Small intestine (tissue), 7 donors: ENCODE measurements at regions not wholly inside any gene's neighbourhood (a gene's known extent, or its start where the extent isn't known, plus 50 kb on each side); places are given as distances from the start of the nearest gene placed in this dataset.
A peak's percentile ranks its signal among the peaks of the same experiment; 100 is the strongest.

Experiments
- DNase-seq, 2 donors: peaks; one replicate each; pipeline versions ENCODE4 v3.0.0 to v3.0.0-alpha.2; 2013
- FAIRE-seq: peaks from 2 replicates; lab custom pipeline; 2012; peaks lifted over from hg19 to GRCh38; lab: Jason Lieb, UNC
- H3K27ac ChIP-seq, 3 donors: one replicate each; pipeline ENCODE4 v1.5.1; 2013; ENCODE audit warnings: low read length in 2 of 3, mild to moderate bottlenecking in 2 of 3, control low read depth in 1 of 3, inconsistent platforms in 1 of 3, low read depth in 1 of 3, moderate library complexity in 1 of 3
- H3K27me3 ChIP-seq, 3 donors: one replicate each; pipeline ENCODE4 v1.6.1; 2013; ENCODE audit warnings: low read length in 3 of 3, inconsistent platforms in 1 of 3; ENCODE audit not compliant: control insufficient read depth in 3 of 3, insufficient read depth in 3 of 3
- H3K36me3 ChIP-seq, 3 donors: one replicate each; pipeline ENCODE4 v1.6.1; 2013; ENCODE audit warnings: low read length in 3 of 3, inconsistent platforms in 1 of 3, low read depth in 1 of 3, mild to moderate bottlenecking in 1 of 3, moderate library complexity in 1 of 3; ENCODE audit not compliant: control insufficient read depth in 3 of 3, insufficient read depth in 2 of 3
- H3K4me1 ChIP-seq, 3 donors: one replicate each; pipeline ENCODE4 v1.6.1; 2013; ENCODE audit warnings: low read length in 2 of 3, inconsistent platforms in 1 of 3, low read depth in 1 of 3, mild to moderate bottlenecking in 1 of 3, moderate library complexity in 1 of 3; ENCODE audit not compliant: control insufficient read depth in 3 of 3, insufficient read depth in 2 of 3
- H3K4me3 ChIP-seq, 3 donors: one replicate each; pipeline ENCODE4 v1.5.1; 2013; ENCODE audit warnings: low read length in 3 of 3, control low read depth in 1 of 3, inconsistent platforms in 1 of 3, low read depth in 1 of 3, mild to moderate bottlenecking in 1 of 3, moderate library complexity in 1 of 3
- H3K9me3 ChIP-seq, 2 donors: one replicate each; pipeline ENCODE4 v1.6.1; 2013; ENCODE audit warnings: low read depth in 1 of 2, low read length in 1 of 2; ENCODE audit not compliant: control insufficient read depth in 2 of 2, insufficient read depth in 1 of 2
- WGBS, 3 donors: extraction: QIAGEN DNeasy Blood & Tissue Kit; methylation state at CpG; one replicate each; pipeline ENCODE4 v1.1.7; 2013; 5-methylcytosine and 5-hydroxymethylcytosine counted together
- donor health status: healthy with polysubstance abuse.
- donor health status: control.
- donor health status: control.
- donor health status: Bipolar disorder and iron deficiency.
- donor health status: healthy.

DNA sequence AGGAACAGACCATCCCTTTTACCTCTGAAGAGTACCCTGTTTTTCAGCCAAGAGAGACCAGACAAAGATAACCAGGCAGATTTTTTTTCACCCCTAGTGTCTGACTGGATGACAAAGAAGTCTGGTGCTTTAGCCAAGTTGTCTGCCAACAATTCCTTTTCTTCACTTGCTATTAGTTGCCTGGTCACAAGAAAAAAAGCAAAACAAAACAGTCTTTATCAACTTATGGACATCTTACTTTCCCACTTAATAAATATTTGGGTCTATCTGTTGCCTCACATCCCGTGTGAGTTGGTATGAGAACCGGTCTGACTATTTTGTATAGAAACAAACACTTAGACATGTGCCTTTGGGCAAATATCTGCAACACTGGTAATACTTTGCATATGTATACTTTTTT, 662.9 kb downstream of the PLPP3 start:
- Histone ChIP-seq H3K27me3 (no peaks in the 10 kb centered on the region), H3K4me1 (no peaks in the 10 kb centered on the region), H3K36me3 (no peaks in the 10 kb centered on the region), H3K4me3 (no peak overlapping the region), H3K9me3 (peaks cover 1 to 8% of the 10 kb centered on the region in 2 donors), H3K27ac (no peak overlapping the region)
- FAIRE-seq: no peak
- 57 to 69% (median 67%) methylated on average over 2 of the region's 2 CpGs for WGBS, 3 donors
- DNase-seq: no peak

DNA sequence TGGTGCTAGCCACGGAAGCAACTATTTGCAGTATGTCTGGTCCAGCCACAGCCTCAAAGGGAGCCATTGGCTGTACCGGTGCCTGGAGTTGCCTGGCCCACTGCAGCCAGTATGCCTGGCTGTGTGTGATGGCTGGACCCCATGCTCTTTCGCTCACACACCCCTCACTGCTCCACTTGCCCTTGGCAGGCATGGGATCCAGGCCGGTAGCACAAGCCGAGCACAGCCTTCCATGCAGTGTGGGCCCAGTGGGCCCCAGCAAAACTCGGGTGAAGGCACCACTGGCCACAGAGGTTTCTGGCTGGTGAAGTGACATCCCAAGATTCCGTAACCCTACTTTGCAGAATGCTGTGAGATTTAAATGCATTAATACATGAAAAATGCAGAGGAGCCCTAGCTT, 665.8 kb downstream of the PLPP3 start:
- 89 to 93% (median 93%) methylated on average over 7 of the region's 7 CpGs for WGBS, 3 donors
- H3K27ac ChIP-seq: no peak overlapping the region
- peaks cover 0 to 8% of the 10 kb centered on the region in 2 donors for H3K9me3 ChIP-seq
- no peak for DNase-seq
- H3K36me3 ChIP-seq: no peaks in the 10 kb centered on the region
- FAIRE-seq: no peak
- no peaks in the 10 kb centered on the region for H3K27me3 ChIP-seq
- peaks cover 0 to 2% (median 0%) of the 10 kb centered on the region in 3 donors for H3K4me1 ChIP-seq
- H3K4me3 ChIP-seq: no peak overlapping the region

DNA sequence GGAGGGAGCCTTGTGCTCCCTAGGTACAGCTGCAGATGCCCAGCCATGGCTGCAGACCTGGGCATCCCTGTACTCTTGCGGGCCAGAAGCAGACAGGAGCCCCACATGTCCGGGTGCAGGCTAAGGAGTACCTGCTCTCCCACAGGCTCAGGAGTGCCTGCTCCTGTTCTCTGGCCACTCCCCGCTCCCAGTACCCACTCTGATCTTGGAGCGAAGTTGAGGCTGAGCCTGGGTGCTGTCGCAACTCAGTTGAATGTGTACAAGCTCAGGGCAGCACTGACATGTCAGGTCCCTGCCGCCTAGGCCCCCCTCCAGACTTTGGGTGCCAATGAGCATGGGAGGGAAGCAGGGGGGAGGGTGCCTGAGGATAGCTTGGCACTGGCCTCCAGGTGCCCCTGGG, 666.9 kb downstream of the PLPP3 start:
- H3K27me3 ChIP-seq: no peaks in the 10 kb centered on the region
- H3K27ac ChIP-seq: no peak overlapping the region
- H3K9me3 ChIP-seq: peaks cover 0 to 8% of the 10 kb centered on the region in 2 donors
- FAIRE-seq: no peak
- H3K4me1 ChIP-seq: peaks cover 0 to 2% (median 0%) of the 10 kb centered on the region in 3 donors
- no peaks in the 10 kb centered on the region for H3K36me3 ChIP-seq
- no peak for DNase-seq
- H3K4me3 ChIP-seq: no peak overlapping the region
- WGBS, 3 donors: 92 to 97% (median 95%) methylated on average over 6 of the region's 6 CpGs

DNA sequence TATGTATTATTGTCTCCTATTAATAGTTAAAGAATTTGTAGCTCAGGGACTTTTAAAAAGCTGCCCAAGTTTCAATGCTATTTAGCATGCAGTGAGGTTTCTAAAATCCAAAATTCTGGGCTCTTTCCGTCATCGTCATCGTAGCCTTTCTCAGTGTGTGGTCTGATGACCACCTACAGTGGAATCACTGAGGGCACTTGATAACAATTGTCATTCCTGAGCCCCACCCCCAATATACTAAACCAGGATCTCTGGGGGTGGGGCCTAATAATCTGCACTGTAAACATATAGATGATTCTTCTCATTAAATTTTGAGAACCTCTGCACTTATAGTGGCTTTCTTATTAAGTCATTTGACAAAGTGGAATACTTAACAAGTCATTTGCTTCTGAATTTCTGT, 674.8 kb downstream of the PLPP3 start:
- Histone ChIP-seq H3K9me3 (no peaks in the 10 kb centered on the region), H3K27me3 (no peaks in the 10 kb centered on the region), H3K4me1 (peaks cover 0 to 2% (median 0%) of the 10 kb centered on the region in 3 donors), H3K4me3 (no peak overlapping the region), H3K27ac (no peak overlapping the region), H3K36me3 (no peaks in the 10 kb centered on the region)
- DNase-seq: no peak
- 90 to 96% (median 92%) methylated on average over 3 of the region's 3 CpGs for WGBS, 3 donors
- no peak for FAIRE-seq

DNA sequence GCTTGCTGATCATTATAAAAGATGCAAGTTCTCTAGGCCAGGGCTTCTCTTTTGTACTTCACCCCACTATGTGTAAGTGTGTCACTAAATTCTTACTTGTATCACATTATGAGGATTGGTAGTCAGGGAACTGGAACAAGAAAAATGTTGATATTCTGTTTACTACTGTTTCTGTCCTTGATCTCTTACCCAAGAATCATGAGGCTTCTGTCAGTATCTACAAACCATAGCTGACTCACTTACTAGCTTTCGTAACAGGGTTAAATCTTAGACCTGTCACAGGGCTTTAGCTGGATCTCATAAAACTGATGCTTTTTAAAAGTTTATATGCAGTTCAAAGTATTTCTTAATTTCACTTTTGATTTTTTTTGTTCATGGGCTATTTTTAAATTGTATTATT, 681.2 kb downstream of the PLPP3 start:
- no peaks in the 10 kb centered on the region for H3K36me3 ChIP-seq
- DNase-seq (peak in 1 of 2 donors; percentile 68), FAIRE-seq (no peak)
- peak overlapping the region in 1 of 3 donors; percentile 76 for H3K27ac ChIP-seq
- WGBS, 3 donors: 68 to 87% (median 82%) methylated on average over 1 of the region's 1 CpG
- H3K27me3 ChIP-seq: no peaks in the 10 kb centered on the region
- peaks cover 0 to 4% (median 0%) of the 10 kb centered on the region in 3 donors for H3K4me1 ChIP-seq
- H3K4me3 ChIP-seq: no peak overlapping the region
- H3K9me3 ChIP-seq: peaks cover 0 to 5% of the 10 kb centered on the region in 2 donors

DNA sequence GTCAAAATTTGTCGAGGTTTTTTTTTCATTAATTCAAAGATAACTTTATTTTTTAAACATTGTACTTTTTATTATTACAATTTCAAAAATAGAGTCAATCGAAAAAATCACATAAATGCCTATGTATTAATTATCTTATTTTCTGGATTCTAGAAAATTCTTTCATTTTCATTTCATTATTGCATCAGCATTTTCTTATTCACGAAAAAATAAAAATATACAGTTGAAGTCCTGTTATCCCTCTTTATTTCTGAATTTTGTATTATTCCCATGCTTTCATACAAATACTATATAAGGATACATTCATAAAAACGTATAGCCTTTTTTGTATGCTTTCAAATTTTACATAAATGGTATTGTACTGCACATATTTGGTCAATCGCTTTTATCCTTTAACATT, 681.0 kb upstream of the USP24 start:
- FAIRE-seq: no peak

DNA sequence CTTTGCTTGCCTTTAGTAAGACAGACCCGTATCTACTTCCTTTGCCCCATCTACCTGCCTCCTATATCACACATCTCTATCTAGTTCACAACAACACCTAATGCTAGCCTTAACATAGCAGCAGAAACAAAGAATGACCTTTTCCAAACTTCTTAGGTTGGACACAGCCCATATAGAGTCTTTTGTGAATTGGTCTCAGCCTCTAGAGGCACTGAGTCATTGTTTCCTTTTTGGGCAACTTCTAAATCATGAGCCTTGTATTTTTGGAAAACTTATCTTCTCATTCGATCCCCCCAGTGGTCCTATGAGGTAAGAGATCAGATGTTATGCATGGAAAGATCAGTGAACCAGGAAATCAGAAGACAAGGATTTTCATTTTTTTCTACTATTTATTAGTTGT, 679.4 kb upstream of the USP24 start:
- H3K4me1 ChIP-seq: peaks cover 0 to 4% (median 0%) of the 10 kb centered on the region in 3 donors

More for the DNA sequence above, 681.0 kb upstream of the USP24 start:
- Histone ChIP-seq H3K4me1 (peaks cover 0 to 4% (median 0%) of the 10 kb centered on the region in 3 donors), H3K27ac (no peak overlapping the region), H3K27me3 (no peaks in the 10 kb centered on the region), H3K4me3 (no peak overlapping the region), H3K36me3 (no peaks in the 10 kb centered on the region), H3K9me3 (peaks cover 0 to 6% of the 10 kb centered on the region in 2 donors)
- DNase-seq: no peak
- WGBS, 3 donors: 77 to 87% (median 82%) methylated on average over 5 of the region's 5 CpGs

DNA sequence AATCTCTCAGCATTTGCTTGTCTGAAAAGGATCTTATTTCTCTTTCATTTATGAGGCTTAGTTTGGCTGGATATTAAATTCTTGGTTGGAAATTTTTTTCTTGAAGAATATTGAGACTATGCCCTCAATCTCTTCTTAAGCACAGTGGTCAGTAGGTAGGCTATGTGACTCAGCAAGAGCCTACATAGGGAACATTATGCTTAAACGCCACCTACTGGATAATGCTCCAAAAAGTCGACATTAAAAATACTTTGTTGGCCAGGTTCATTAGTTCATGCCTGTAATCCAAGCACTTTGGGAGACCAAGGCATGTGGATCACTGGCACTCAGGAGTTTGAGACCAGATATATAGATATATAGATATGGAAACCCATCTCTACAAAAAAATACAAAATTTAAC, 678.0 kb upstream of the USP24 start:
- H3K27me3 ChIP-seq: no peaks in the 10 kb centered on the region
- H3K4me1 ChIP-seq: peaks cover 0 to 4% (median 0%) of the 10 kb centered on the region in 3 donors
- H3K27ac ChIP-seq: no peak overlapping the region
- no peak overlapping the region for H3K4me3 ChIP-seq
- peak; percentile 28 to 29 for DNase-seq
- H3K9me3 ChIP-seq: peaks cover 0 to 6% of the 10 kb centered on the region in 2 donors
- WGBS, 3 donors: 13 to 24% (median 14%) methylated on average over 2 of the region's 2 CpGs
- no peaks in the 10 kb centered on the region for H3K36me3 ChIP-seq
- no peak for FAIRE-seq

More for the DNA sequence above, 679.4 kb upstream of the USP24 start:
- H3K27me3 ChIP-seq: no peaks in the 10 kb centered on the region
- no peaks in the 10 kb centered on the region for H3K36me3 ChIP-seq
- DNase-seq (no peak), FAIRE-seq (no peak)
- H3K4me3 ChIP-seq: no peak overlapping the region
- H3K9me3 ChIP-seq: peaks cover 0 to 6% of the 10 kb centered on the region in 2 donors
- H3K27ac ChIP-seq: no peak overlapping the region
- 75 to 81% (median 78%) methylated on average over 2 of the region's 2 CpGs for WGBS, 3 donors
